PC-3 (cell line): ENCODE measurements at regions not wholly inside any gene's neighbourhood (a gene's known extent, or its start where the extent isn't known, plus 50 kb on each side); places are given as distances from the start of the nearest gene placed in this dataset.

Experiments used
- ATAC-seq: fragments of 200-7000 bp; cut with Tn5 transposase; 2 replicates; pipeline ENCODE4 v1.9.1; 2020; ENCODE audit warnings: mild to moderate bottlenecking, moderate library complexity
- BruUV-seq: library from RNA; stranded (reverse); fragments of 400-500 nt; replicated peaks from 2 replicates; lab custom pipeline; 2021; lab: Mats Ljungman, UMichigan
- CTCF ChIA-PET: fragments of 300-600 bp; sonication (Branson Sonifier 250); formaldehyde crosslinking; loops from one replicate; lab custom pipeline; 2022; ENCODE audit warnings: antibody characterized with exemption; lab: Charles Lee
- POLR2A ChIA-PET: fragments of 300-600 bp; sonication (Branson Sonifier 250); formaldehyde crosslinking; loops from one replicate; lab custom pipeline; 2022; ENCODE audit warnings: antibody characterized with exemption; ENCODE audit not compliant: unreplicated experiment; lab: Charles Lee
- DNase-seq: peaks from one replicate; pipeline ENCODE4 v3.0.0-alpha.2; 2015
- H2AFZ ChIP-seq: fragments of 300-600 bp; sonication (generic); 2 replicates; pipeline ENCODE4 v1.6.0; 2016; ENCODE audit warnings: antibody characterized with exemption, low read length
- H3F3A ChIP-seq: fragments of 300-600 bp; sonication (generic); one replicate; pipeline ENCODE4 v1.6.0; 2017; ENCODE audit warnings: antibody characterized with exemption, low read length, control low read depth, mild to moderate bottlenecking; ENCODE audit not compliant: unreplicated experiment
- H3K27ac ChIP-seq: fragments of 300-600 bp; sonication (generic); 2 replicates; pipeline ENCODE4 v1.5.1; 2016; ENCODE audit warnings: mild to moderate bottlenecking, low read length
- H3K27me3 ChIP-seq: fragments of 300-600 bp; sonication (generic); 2 replicates; pipeline ENCODE4 v1.6.1; 2016; ENCODE audit warnings: low read length, mixed read lengths
- H3K36me3 ChIP-seq: fragments of 300-600 bp; sonication (generic); 2 replicates; pipeline ENCODE4 v1.6.1; 2016; ENCODE audit warnings: low read depth, mixed run types, low read length, mixed read lengths
- H3K4me1 ChIP-seq: fragments of 300-600 bp; sonication (generic); 2 replicates; pipeline ENCODE4 v1.5.1; 2016; ENCODE audit warnings: low read length; ENCODE audit not compliant: insufficient read depth
- H3K4me2 ChIP-seq: fragments of 300-600 bp; sonication (generic); 2 replicates; pipeline ENCODE4 v1.6.0; 2016; ENCODE audit warnings: low read length
- H3K4me3 ChIP-seq: fragments of 300-600 bp; sonication (generic); 2 replicates; pipeline ENCODE4 v1.5.1; 2016; ENCODE audit warnings: mild to moderate bottlenecking, low read length, mixed read lengths
- H3K79me2 ChIP-seq: fragments of 300-600 bp; sonication (generic); 2 replicates; pipeline ENCODE4 v1.6.1; 2017; ENCODE audit warnings: low read length, mixed read lengths
- H3K9ac ChIP-seq: fragments of 300-600 bp; sonication (generic); 2 replicates; pipeline ENCODE4 v1.6.0; 2016; ENCODE audit warnings: mild to moderate bottlenecking, low read length
- H3K9me2 ChIP-seq: fragments of 300-600 bp; sonication (generic); replicated peaks from 2 replicates; pipeline ENCODE4 v1.6.1; 2016; ENCODE audit warnings: mixed run types, low read length, mixed read lengths
- H3K9me3 ChIP-seq: fragments of 300-600 bp; sonication (generic); 2 replicates; pipeline ENCODE4 v1.6.1; 2016; ENCODE audit warnings: low read length, mixed read lengths
- H4K20me1 ChIP-seq: fragments of 300-600 bp; sonication (generic); 2 replicates; pipeline ENCODE4 v1.6.1; 2016; ENCODE audit warnings: low read length, mixed read lengths
- CTCF ChIP-seq: fragments of 300-600 bp; sonication (generic); conservative IDR thresholded peaks from 2 replicates; pipeline ENCODE4 v1.5.1; 2017; ENCODE audit warnings: antibody characterized with exemption, low read depth, mild to moderate bottlenecking, low read length
- EZH2 ChIP-seq: fragments of 300-600 bp; sonication (generic); IDR thresholded peaks from one replicate; pipeline ENCODE4 v1.6.1; 2017; ENCODE audit warnings: antibody characterized with exemption, mild to moderate bottlenecking, low read length; ENCODE audit not compliant: unreplicated experiment
- EZH2phosphoT487 ChIP-seq: fragments of 300-600 bp; sonication (generic); IDR thresholded peaks from 2 replicates; pipeline ENCODE4 v1.6.1; 2018; ENCODE audit warnings: mild to moderate bottlenecking, antibody characterized with exemption, low read length, borderline replicate concordance
- intact Hi-C: fragments of 100-400 bp; cut with micrococcal nuclease; formaldehyde crosslinking; loops from 2 replicates; pipeline ENCODE4 v1.9.0; 2023

GRCh38 chr2:242056785-242057184, 187.3 kb downstream of the RTP5 start:
- no peak for ATAC-seq
- Histone ChIP-seq H3K27me3 (peaks cover 66% of the 10 kb centered on the region), H3K4me1 (no peaks in the 10 kb centered on the region), H3F3A (no peaks in the 10 kb centered on the region), H4K20me1 (no peaks in the 10 kb centered on the region), H3K36me3 (no peaks in the 10 kb centered on the region), H3K4me2 (no peak overlapping the region), H3K9me3 (no peaks in the 10 kb centered on the region), H2AFZ (no peak overlapping the region), H3K9ac (no peak overlapping the region), H3K9me2 (no peaks in the 10 kb centered on the region), H3K4me3 (no peak overlapping the region), H3K79me2 (no peaks in the 10 kb centered on the region), H3K27ac (no peak overlapping the region)
- no peak for DNase-seq
- TF ChIP-seq EZH2phosphoT487, result peak; percentile 41; the same call in 1 of the 2 replicates
- no peak for TF ChIP-seq EZH2
- ChIA-PET CTCF (no interaction called here), POLR2A (no interaction called here)
- BruUV-seq, result no TSS peak
- intact Hi-C loops, result no loop called here

GRCh38 chr2:242057379-242058040, 188.0 kb downstream of the RTP5 start:
- Histone ChIP-seq H2AFZ (no peak overlapping the region), H3K9ac (no peak overlapping the region), H3K4me2 (no peak overlapping the region), H3K9me2 (no peaks in the 10 kb centered on the region), H3K36me3 (no peaks in the 10 kb centered on the region), H3K27ac (no peak overlapping the region), H3K4me3 (no peak overlapping the region), H3K9me3 (no peaks in the 10 kb centered on the region), H3K79me2 (no peaks in the 10 kb centered on the region), H3K4me1 (no peaks in the 10 kb centered on the region), H4K20me1 (no peaks in the 10 kb centered on the region), H3F3A (no peaks in the 10 kb centered on the region), H3K27me3 (peaks cover 66% of the 10 kb centered on the region)
- POLR2A ChIA-PET, result no interaction called here
- no TSS peak for BruUV-seq
- no peak for TF ChIP-seq EZH2
- TF ChIP-seq EZH2phosphoT487, result no peak
- TF ChIP-seq CTCF, result no peak
- intact Hi-C loops, result no loop called here
- no peak for DNase-seq
- ATAC-seq, result no peak
- CTCF ChIA-PET, result no interaction called here

- TF ChIP-seq CTCF (no peak), EZH2 (no peak), EZH2phosphoT487 (no peak)
- H3K36me3 ChIP-seq, result no peaks in the 10 kb centered on the region
- H3K4me2 ChIP-seq, result no peak overlapping the region
These were observed 188.7 kb downstream of the RTP5 start for GRCh38 chr2:242058116-242058680.

More at GRCh38 chr2:242058116-242058680, 188.7 kb downstream of the RTP5 start:
- Histone ChIP-seq H3K27ac (no peak overlapping the region), H3K4me3 (no peak overlapping the region), H3K9ac (no peak overlapping the region), H3K9me3 (no peaks in the 10 kb centered on the region), H3K9me2 (no peaks in the 10 kb centered on the region), H3F3A (no peaks in the 10 kb centered on the region), H4K20me1 (no peaks in the 10 kb centered on the region), H3K27me3 (peaks cover 62% of the 10 kb centered on the region), H2AFZ (no peak overlapping the region), H3K79me2 (no peaks in the 10 kb centered on the region), H3K4me1 (no peaks in the 10 kb centered on the region)
- CTCF ChIA-PET, result no interaction called here
- ATAC-seq (no peak), DNase-seq (no peak)
- POLR2A ChIA-PET, result no interaction called here
- intact Hi-C loops, result no loop called here
- BruUV-seq, result no TSS peak
